ENCODE measurements at regions not wholly inside any gene's neighbourhood (a gene's known extent, or its start where the extent isn't known, plus 50 kb on each side); places are given as distances from the start of the nearest gene placed in this dataset.

DNA sequence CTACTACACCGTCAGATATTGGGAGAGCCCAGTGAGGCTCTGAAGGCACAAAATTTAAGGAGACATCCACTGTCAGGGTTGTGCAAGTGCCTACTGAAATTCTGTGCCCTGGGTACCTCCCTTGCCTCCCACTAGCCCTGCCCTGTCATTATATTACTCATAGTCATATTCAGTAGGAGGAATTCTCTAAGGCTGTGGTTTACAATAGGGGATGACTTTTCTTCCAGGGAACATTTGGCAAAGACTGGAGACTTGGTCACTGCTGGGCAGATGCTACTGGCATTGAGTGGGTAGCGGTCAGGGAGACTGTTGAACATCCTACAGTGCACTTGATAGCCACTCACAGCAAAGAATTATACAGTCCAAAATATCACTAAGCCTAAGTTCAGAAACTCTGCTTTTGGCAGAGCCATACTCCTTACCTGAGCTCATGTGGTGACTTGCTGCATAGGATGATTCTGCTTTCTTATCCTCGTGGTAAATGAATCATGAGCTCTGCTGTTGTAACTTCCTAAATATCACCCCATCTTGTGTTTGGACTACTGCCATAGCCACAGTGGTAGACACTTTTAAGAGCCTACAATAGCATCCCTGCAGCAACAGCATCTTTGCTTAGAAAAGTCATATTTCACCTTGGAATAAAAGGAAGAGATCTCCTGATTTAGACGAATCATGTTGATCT is 563.4 kb upstream of the PLXNA2 start:
- DNase-seq: no peak

GRCh38 chr1:208808301-208808700 is 564.1 kb upstream of the PLXNA2 start:
- DNase-seq: no peak

DNA sequence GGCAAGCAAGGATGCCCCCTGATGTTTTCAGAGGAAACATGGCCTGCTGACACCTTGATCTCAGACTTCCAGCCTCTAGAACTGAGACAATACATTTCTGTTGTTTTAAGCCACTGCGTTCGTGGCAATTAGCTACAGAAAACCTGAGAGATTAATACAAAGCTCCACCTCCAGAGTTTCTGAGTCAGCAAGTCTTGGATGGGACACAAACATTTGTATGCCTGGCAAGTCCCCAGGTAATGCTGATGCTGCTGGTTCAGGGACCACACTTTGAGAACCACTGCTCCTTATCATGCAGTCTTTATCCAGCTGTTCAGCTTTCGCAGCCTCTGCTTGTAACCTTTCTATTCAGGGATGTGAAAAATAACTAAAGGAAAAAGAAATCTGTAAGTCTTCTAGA is 565.7 kb upstream of the PLXNA2 start:
- DNase-seq: no peak

DNA sequence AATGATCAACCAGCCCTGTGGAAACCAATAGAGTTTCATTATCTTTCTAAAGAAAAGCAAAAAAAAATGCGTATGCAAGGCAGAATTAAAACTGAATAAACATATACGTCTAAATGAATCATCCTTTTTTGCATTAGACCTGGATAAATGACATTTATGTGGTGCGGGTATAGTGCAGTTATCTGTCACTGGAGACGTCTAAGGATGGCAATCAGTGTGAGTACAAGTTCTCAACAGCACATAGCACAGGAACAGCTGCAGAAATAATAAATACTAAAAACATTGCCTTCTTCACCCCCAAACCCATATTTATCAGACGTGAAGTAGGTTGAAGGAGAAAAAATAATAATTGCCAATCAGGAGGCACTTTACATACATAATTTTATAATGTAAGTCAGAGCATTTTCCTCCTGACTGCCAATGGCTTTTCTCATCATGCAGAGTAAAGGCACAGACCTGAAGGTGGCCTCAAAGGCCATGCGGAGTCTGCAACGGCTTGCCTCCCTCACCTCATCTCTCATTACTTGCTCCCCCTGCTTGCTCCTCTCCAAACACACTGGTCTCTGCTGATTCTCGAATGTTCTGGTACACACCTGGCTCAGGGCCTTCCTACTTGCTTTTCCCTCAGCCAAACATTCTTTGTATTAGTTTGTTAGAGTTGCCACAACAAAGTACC is 574.7 kb upstream of the PLXNA2 start:
- DNase-seq: no peak

- no peak for DNase-seq
Observed at GRCh38 chr1:208820580-208821212, 576.5 kb upstream of the PLXNA2 start.

DNA sequence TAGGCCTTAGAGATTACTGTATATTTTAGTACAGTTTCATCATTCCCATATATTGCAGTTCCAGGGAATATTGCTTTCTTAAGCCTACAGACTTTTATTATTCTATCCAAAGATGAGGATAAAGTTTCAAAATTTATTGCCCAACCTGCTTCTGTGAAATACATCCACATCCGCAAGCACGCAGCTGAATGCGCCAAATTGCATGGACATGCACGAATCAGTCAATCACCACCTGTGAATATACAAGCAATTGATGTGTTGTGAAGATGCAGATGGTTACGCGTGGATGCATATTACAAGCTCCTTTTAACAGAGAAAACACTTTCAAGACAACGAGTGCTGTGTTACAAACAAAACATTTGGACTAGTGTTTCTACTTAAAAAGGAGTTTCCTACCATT is 577.8 kb upstream of the PLXNA2 start:
- no peak for DNase-seq

DNA sequence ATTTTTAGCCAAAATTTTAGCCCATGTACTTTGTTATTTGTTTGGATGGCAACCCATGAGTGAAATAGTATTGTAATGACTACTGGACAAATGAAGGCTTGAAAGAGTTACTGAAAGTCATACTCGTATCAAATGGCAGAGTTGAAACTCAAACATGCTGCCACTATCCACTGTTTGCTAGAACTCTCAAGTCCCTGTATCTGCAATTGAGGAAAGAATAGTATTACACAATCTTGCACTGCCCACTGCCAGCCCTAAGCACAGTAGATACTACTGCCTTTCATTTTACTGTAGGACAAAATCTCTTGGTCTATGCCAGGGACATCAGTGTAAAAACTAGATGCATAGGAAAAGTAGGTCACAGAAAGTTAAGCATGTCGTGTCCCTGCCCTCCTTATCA is 581.1 kb upstream of the PLXNA2 start:
- no peak for DNase-seq

- DNase-seq: no peak
Observed at GRCh38 chr1:208829595-208829994, 585.4 kb upstream of the PLXNA2 start.

- DNase-seq: no peak
Observed at GRCh38 chr1:208834381-208835096, 590.4 kb upstream of the PLXNA2 start.

GRCh38 chr1:208835097-208835463 is 590.9 kb upstream of the PLXNA2 start:
- no peak for DNase-seq

DNA sequence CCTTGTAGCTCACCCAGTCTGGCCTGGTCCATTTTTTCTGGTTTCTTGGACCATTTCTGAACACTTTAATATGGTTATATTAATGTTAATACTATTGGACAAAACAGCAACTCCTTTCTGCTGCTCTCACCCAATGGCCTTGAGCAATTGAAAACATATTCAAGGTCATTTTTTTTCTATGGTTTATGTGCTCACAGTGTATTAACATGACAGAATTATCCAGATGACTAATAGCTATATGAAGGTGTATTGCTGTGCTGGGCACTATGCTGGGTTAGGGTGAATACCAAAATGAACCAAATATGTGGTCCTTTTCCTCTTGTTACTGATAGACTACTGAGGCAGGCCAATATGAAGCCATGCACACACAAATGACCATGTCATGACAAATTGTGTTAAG is 591.6 kb upstream of the PLXNA2 start:
- no peak for DNase-seq

DNA sequence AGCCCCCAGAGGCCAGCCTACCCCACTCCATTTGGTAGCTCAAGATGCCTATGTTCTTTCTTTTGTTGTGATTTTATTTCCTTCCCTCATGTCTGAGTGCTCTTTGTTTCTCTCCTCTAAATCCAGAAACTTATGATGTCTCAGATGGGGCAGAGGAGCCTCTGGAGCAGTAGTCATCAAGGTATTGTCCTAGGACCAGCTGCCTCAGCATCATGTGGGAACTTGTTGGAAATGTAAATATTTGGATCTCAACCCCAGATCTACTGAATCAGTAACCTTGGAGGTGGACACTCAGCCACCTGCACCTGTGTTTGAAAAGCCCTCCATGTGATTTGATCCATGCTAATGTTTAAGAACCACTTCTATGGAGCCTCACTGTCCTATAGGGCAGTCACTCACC is 593.1 kb upstream of the PLXNA2 start:
- DNase-seq: no peak

GRCh38 chr1:208841436-208841835 is 597.3 kb upstream of the PLXNA2 start:
- DNase-seq: no peak

DNA sequence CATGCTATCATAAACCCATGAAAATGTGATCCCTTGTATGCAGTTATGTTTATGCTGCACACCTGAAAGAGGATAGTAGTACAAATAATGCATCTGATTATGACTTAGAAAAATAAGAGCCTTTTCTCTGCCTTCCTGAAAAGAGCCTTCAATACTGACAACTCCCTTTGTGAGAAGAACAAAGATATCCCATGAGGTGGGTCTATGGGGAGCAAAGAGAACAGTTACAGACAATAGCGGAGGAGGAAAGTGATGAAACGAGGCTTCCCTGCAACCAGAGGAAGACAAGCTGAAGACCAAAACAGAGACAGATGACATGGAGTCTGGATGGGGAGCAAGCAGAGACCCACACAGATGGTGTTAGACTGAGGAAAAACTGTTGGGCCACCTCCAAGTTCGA is 598.3 kb upstream of the PLXNA2 start:
- DNase-seq: no peak

GRCh38 chr1:208844158-208844557 is 600.0 kb upstream of the PLXNA2 start:
- no peak for DNase-seq

DNA sequence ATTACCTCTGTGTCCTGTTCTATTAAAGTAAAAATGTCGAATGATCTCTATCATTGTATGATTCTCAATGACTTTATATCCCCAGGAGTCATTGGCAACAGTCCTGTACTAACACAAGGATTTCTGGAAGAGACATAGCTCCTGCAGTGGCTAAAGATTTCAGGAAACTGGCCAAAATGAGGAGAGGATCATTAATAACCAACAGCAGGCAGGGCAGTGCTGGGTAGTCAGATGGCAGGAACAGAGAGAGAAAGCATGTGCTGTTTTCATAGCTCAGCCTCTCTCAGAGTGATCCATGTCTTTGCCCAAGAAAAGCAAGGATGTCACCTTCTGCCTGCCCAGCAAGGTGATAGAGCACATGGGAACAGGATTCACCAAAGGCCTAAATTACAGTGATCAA is 604.7 kb upstream of the PLXNA2 start:
- DNase-seq: no peak

GRCh38 chr1:208850442-208850841 is 606.3 kb upstream of the PLXNA2 start:
- no peak for DNase-seq

DNA sequence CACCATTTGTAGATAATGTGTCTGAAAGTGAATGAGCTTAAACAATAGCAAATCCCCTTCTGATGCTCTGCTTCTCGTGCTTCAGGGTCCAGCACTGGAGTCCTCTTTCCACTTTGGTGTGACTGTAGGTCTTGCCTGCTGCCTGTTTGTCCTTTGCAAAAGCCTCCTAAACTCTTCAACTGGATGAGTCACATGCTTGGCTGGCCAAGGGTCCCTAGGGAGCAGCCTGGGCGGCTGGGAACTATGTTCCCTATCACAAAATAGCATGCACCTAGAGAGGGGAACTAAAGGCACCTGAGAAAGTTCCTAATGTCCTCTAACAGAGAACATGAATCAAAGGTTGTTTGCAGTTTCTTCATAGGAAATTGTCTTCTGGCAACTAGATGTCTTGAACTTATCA is 607.2 kb upstream of the PLXNA2 start:
- DNase-seq: no peak

DNA sequence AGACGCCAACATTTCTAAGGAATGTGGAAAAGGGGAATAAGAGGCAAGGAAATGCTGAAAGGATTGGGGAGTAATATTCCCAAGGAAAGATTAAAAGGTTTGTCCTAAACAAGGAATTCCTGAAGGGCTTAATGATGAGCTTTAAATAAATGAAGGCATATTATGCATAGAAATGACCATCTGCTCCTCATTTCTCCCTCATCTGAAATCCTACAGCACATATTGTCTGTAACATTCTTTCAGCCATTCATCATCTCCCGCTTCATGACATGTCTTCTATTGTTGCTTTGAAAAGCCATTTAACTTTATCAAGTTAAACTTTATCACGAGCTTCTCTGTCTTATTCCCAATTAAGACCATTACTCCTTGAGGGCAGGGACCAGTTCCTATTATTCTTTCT is 608.7 kb upstream of the PLXNA2 start:
- DNase-seq: no peak

DNA sequence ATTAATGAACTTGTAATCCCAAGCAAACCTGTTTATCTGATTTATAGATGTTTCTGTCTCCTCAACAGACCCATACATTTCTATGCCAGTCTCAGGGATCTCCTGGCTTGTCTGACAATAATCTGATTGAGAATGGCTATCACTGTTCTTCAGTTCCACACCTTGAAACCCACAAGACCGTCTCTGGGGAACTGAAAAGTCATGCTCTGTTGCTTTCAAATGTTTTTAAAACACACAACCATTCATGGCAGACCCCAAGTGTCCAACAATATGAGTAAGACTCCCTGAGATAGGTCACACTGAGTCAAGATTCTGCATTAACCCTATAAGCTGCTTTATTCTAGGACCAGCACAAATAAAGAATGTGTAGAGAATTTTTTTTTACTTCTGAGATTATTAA is 611.2 kb upstream of the PLXNA2 start:
- no peak for DNase-seq

- DNase-seq: no peak
Observed at GRCh38 chr1:208857465-208857864, 613.3 kb upstream of the PLXNA2 start.

DNA sequence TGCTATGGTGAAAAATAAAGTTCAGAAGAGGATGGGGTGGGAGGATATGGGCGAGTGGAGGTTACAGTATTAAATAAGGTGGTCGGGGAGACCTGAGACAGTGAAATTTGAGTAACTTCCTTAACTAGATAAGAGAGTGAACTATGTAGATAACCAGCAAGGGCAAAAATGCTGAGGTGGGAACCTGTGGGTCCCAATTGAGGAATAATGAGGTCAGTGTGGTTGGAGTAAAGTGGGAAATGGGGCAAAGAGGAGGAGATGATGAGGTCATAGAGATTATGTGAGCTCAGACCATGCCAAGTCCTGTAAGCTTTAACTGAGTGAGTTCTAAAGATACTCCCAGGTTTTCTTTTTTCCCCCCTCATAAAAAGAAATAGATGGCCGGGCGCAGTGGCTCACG is 614.6 kb upstream of the PLXNA2 start:
- DNase-seq: no peak

DNA sequence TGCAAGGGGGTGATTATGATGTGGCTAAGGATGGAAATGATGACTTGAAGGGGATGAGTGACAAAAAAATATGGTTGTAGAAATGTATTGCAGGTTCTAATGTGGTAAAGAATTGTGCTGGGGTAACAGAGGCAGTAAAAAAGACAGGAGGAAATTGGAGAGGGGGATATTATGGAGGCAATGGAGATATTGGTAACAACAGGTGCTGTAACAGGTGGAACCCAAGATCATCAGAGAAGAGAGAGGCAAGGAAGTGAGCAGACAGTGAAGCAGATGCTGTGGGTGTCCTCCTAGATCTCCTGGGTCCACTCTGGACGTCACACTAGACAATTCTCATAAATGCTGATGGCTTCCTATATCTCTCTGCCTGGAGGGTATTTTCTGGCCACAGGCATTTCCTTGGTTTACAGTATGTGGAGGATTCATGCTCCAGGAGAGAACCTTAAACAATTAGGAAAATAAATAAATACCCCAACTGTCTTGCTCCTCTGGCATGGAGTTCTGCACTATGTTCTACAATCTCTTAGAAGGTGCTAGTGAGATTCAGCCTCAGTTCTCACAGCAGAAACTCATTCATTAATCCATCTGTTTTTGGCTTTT is 620.3 kb upstream of the PLXNA2 start:
- no peak for DNase-seq
